ENCODE measurements at regions not wholly inside any gene's neighbourhood (a gene's known extent, or its start where the extent isn't known, plus 50 kb on each side); places are given as distances from the start of the nearest gene placed in this dataset.

DNA sequence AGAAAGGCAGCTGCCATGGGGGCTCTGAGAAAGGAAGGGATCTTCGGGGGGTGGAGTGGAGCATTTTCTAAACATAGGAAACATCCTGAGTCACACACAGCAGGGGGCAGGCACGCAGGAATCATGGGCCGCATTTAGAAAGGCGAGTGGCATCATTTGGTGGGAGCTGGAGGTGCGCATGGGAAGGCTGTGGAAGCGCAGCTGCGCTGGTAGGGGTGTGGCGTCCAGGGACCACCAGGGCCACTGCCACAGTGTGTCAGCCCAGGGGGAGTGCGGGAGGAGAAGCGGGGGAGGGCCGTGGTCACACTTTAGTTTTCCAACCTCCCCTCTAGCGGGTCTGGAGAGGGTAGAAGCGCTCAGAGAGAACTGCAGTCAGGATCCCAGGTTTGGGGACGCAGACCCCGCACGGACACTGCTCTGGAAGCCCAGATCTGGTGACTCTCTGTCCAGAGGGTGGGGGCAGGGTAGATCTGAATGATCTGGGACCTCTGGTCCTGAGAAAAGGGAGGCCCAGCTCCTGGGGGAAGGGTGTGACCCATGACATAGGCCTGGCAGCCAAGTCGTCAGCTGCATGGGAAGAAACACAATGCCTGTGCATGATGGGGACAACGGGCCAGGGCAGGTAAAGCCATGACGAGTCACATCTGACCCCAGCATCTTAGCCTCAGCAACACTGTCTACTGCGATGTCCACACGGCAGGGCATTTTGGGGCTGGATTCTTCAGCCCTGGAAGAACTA lies 88.0 kb upstream of the IQSEC1 start:
- Histone ChIP-seq H2AFZ (no peak overlapping the region), H3K4me2 (ENCODE audit: low read length) (no peak overlapping the region), H3K4me3 (ENCODE audit: low read depth, low read length) (no peak overlapping the region), H3K27ac (no peak overlapping the region), H3K9ac (no peak overlapping the region), H3K36me3 (ENCODE audit: control insufficient read depth, insufficient read depth, low read length) (no peaks in the 10 kb centered on the region), H3K4me1 (no peaks in the 10 kb centered on the region), H3K79me2 (no peaks in the 10 kb centered on the region), H3K9me3 (ENCODE audit: control insufficient read depth, low read length) (no peaks in the 10 kb centered on the region), H3K27me3 (ENCODE audit: control insufficient read depth, insufficient read depth, low read length) (no peaks in the 10 kb centered on the region)
- TF ChIP-seq, protein P1, sequence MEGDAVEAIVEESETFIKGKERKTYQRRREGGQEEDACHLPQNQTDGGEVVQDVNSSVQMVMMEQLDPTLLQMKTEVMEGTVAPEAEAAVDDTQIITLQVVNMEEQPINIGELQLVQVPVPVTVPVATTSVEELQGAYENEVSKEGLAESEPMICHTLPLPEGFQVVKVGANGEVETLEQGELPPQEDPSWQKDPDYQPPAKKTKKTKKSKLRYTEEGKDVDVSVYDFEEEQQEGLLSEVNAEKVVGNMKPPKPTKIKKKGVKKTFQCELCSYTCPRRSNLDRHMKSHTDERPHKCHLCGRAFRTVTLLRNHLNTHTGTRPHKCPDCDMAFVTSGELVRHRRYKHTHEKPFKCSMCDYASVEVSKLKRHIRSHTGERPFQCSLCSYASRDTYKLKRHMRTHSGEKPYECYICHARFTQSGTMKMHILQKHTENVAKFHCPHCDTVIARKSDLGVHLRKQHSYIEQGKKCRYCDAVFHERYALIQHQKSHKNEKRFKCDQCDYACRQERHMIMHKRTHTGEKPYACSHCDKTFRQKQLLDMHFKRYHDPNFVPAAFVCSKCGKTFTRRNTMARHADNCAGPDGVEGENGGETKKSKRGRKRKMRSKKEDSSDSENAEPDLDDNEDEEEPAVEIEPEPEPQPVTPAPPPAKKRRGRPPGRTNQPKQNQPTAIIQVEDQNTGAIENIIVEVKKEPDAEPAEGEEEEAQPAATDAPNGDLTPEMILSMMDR (IDR thresholded peaks at IDR 0.05) = no peak

DNA sequence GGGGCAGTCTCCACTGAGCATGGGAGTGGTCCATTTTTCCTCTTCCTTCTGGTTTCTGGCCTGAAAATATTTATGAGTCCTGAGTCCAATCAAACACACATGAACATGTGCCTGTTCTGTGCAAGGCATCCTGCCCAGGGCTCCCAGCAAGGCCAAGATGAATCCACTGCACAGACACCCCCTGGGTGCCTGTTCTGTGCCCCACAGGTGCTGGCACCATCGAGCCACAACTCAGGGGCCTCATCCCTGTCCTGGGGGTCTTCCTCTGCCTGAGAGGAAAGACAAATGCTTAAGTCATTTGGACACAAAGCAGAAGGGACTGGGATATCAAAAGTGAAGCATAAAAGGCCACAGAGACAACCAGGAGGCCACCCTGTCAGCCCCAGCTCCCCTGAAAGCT lies 87.4 kb upstream of the IQSEC1 start:
- no peak overlapping the region for H3K4me2 ChIP-seq (ENCODE audit: low read length)
- no peaks in the 10 kb centered on the region for H3K79me2 ChIP-seq
- H3K27me3 ChIP-seq (ENCODE audit: control insufficient read depth, insufficient read depth, low read length) = no peaks in the 10 kb centered on the region
- no peak overlapping the region for H2AFZ ChIP-seq
- no peaks in the 10 kb centered on the region for H3K4me1 ChIP-seq
- H3K4me3 ChIP-seq (ENCODE audit: low read depth, low read length) = no peak overlapping the region
- H3K36me3 ChIP-seq (ENCODE audit: control insufficient read depth, insufficient read depth, low read length) = no peaks in the 10 kb centered on the region
- no peak overlapping the region for H3K9ac ChIP-seq
- H3K27ac ChIP-seq = no peak overlapping the region
- TF ChIP-seq, protein P1 (IDR thresholded peaks at IDR 0.05) = no peak
- H3K9me3 ChIP-seq (ENCODE audit: control insufficient read depth, low read length) = no peaks in the 10 kb centered on the region

GRCh38 chr3:13159890-13160289 lies 86.7 kb upstream of the IQSEC1 start:
- no peak overlapping the region for H3K4me3 ChIP-seq (ENCODE audit: low read depth, low read length)
- no peak overlapping the region for H3K27ac ChIP-seq
- H3K36me3 ChIP-seq (ENCODE audit: control insufficient read depth, insufficient read depth, low read length) = no peaks in the 10 kb centered on the region
- TF ChIP-seq, protein P1 (IDR thresholded peaks at IDR 0.05) = no peak
- H3K4me1 ChIP-seq = no peaks in the 10 kb centered on the region
- no peaks in the 10 kb centered on the region for H3K79me2 ChIP-seq
- H3K9ac ChIP-seq = no peak overlapping the region
- H3K27me3 ChIP-seq (ENCODE audit: control insufficient read depth, insufficient read depth, low read length) = no peaks in the 10 kb centered on the region
- H3K4me2 ChIP-seq (ENCODE audit: low read length) = no peak overlapping the region
- no peak overlapping the region for H2AFZ ChIP-seq
- no peaks in the 10 kb centered on the region for H3K9me3 ChIP-seq (ENCODE audit: control insufficient read depth, low read length)

GRCh38 chr3:13158871-13159270 lies 85.6 kb upstream of the IQSEC1 start:
- TF ChIP-seq, protein P1 (IDR thresholded peaks at IDR 0.05) = no peak
- Histone ChIP-seq H3K4me1 (no peaks in the 10 kb centered on the region), H3K4me2 (ENCODE audit: low read length) (no peak overlapping the region), H2AFZ (no peak overlapping the region), H3K4me3 (ENCODE audit: low read depth, low read length) (no peak overlapping the region), H3K9me3 (ENCODE audit: control insufficient read depth, low read length) (no peaks in the 10 kb centered on the region), H3K36me3 (ENCODE audit: control insufficient read depth, insufficient read depth, low read length) (no peaks in the 10 kb centered on the region), H3K27me3 (ENCODE audit: control insufficient read depth, insufficient read depth, low read length) (no peaks in the 10 kb centered on the region), H3K27ac (no peak overlapping the region), H3K79me2 (no peaks in the 10 kb centered on the region), H3K9ac (no peak overlapping the region)

- H3K9ac ChIP-seq = no peak overlapping the region
- H3K9me3 ChIP-seq (ENCODE audit: control insufficient read depth, low read length) = no peaks in the 10 kb centered on the region
- no peak overlapping the region for H3K27ac ChIP-seq
- no peak overlapping the region for H2AFZ ChIP-seq
- no peaks in the 10 kb centered on the region for H3K79me2 ChIP-seq
- H3K36me3 ChIP-seq (ENCODE audit: control insufficient read depth, insufficient read depth, low read length) = no peaks in the 10 kb centered on the region
- TF ChIP-seq, protein P1 (IDR thresholded peaks at IDR 0.05) = no peak
- H3K4me1 ChIP-seq = no peaks in the 10 kb centered on the region
- no peak overlapping the region for H3K4me3 ChIP-seq (ENCODE audit: low read depth, low read length)
- H3K4me2 ChIP-seq (ENCODE audit: low read length) = no peak overlapping the region
- no peaks in the 10 kb centered on the region for H3K27me3 ChIP-seq (ENCODE audit: control insufficient read depth, insufficient read depth, low read length)
Measured at GRCh38 chr3:13158408-13158807, 85.2 kb upstream of the IQSEC1 start.

Measured in parathyroid adenoma (tissue), 2 donors.